ENCODE measurements at regions not wholly inside any gene's neighbourhood (a gene's known extent, or its start where the extent isn't known, plus 50 kb on each side); places are given as distances from the start of the nearest gene placed in this dataset.

DNA sequence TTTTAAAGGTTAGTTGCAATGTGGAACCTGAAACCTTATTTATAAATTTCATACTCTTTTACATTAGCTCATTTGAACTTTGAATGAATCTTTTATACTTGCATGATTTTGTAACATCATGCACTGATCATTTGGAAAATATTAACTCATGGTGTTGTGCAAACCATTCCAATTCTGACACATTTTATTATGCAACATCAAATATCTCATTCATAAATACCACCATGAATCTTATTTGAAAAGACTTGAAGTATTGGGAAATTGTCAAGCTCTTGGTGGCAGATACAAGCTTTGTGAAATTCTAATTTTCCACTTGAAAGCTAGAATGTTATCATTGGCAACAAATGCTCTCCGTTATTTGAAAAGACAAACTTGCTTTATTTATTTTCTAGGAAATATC lies 379.9 kb upstream of the PCDH20 start:
- H3K36me3 Mint-ChIP-seq (ENCODE audit: unreplicated experiment), result no peaks in the 10 kb centered on the region
- no peak overlapping the region for H3K27ac Mint-ChIP-seq (ENCODE audit: unreplicated experiment)
- no peak overlapping the region for H3K4me3 Mint-ChIP-seq (ENCODE audit: unreplicated experiment)
- H3K27me3 Mint-ChIP-seq (ENCODE audit: unreplicated experiment), result peaks cover 5% of the 10 kb centered on the region
- no peaks in the 10 kb centered on the region for H3K4me1 Mint-ChIP-seq (ENCODE audit: unreplicated experiment)
- TF ChIP-seq, protein P1, sequence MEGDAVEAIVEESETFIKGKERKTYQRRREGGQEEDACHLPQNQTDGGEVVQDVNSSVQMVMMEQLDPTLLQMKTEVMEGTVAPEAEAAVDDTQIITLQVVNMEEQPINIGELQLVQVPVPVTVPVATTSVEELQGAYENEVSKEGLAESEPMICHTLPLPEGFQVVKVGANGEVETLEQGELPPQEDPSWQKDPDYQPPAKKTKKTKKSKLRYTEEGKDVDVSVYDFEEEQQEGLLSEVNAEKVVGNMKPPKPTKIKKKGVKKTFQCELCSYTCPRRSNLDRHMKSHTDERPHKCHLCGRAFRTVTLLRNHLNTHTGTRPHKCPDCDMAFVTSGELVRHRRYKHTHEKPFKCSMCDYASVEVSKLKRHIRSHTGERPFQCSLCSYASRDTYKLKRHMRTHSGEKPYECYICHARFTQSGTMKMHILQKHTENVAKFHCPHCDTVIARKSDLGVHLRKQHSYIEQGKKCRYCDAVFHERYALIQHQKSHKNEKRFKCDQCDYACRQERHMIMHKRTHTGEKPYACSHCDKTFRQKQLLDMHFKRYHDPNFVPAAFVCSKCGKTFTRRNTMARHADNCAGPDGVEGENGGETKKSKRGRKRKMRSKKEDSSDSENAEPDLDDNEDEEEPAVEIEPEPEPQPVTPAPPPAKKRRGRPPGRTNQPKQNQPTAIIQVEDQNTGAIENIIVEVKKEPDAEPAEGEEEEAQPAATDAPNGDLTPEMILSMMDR (IDR thresholded peaks at IDR 0.05), result no peak
- H3K9me3 Mint-ChIP-seq (ENCODE audit: unreplicated experiment), result no peaks in the 10 kb centered on the region
- no peak for DNase-seq (ENCODE audit: extremely low spot score, unreplicated experiment)

DNA sequence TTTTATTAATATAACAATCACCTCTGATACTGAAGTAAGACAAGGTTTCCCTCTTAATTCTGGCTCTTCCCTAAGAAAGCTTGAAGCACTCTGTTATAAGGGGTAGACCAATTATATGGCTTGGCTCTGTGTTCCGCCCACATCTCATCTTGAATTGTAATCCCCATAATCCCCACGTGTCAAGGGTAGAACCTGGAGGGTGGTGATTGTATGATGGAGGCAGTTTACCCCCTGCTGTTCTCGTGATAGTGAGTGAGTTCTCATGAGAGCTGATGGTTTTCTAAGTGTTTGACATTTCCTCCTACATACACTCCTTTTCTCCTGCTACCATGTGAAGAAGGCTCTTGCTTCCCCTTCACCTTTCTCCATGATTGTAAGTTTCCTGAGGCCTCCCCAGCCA lies 363.8 kb upstream of the PCDH20 start:
- H3K4me3 Mint-ChIP-seq (ENCODE audit: unreplicated experiment), result no peak overlapping the region
- TF ChIP-seq, protein P1 (IDR thresholded peaks at IDR 0.05), result no peak

DNA sequence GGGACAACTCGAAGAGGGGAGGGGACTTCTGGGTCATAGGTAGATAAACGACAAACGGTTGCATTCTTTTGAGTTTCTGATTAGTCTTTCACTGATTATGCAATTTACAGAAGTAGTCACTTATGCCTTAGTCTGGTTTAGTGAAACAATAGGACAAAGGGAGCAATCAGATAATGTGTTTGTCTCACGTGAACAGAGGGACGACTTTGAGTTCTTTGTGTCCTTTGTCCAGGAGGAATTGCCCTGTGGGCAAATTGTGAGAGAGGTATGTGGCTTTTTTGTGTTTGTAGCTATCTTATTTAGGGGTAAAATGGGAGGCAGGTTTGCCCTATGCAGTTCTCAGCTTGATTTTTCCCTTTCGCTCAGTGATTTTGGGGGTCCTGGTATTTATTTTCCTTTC lies 362.9 kb upstream of the PCDH20 start:
- Mint-ChIP-seq H3K27ac (ENCODE audit: unreplicated experiment) (no peak overlapping the region), H3K27me3 (ENCODE audit: unreplicated experiment) (peaks cover 3% of the 10 kb centered on the region), H3K4me3 (ENCODE audit: unreplicated experiment) (no peak overlapping the region), H3K9me3 (ENCODE audit: unreplicated experiment) (no peaks in the 10 kb centered on the region), H3K4me1 (ENCODE audit: unreplicated experiment) (no peaks in the 10 kb centered on the region), H3K36me3 (ENCODE audit: unreplicated experiment) (no peaks in the 10 kb centered on the region)
- TF ChIP-seq, protein P1 (IDR thresholded peaks at IDR 0.05), result no peak
- DNase-seq (ENCODE audit: extremely low spot score, unreplicated experiment), result no peak

More for the DNA sequence above, 363.8 kb upstream of the PCDH20 start:
- no peaks in the 10 kb centered on the region for H3K36me3 Mint-ChIP-seq (ENCODE audit: unreplicated experiment)
- H3K9me3 Mint-ChIP-seq (ENCODE audit: unreplicated experiment), result no peaks in the 10 kb centered on the region
- no peak overlapping the region for H3K27ac Mint-ChIP-seq (ENCODE audit: unreplicated experiment)
- no peak for DNase-seq (ENCODE audit: extremely low spot score, unreplicated experiment)
- no peaks in the 10 kb centered on the region for H3K4me1 Mint-ChIP-seq (ENCODE audit: unreplicated experiment)
- H3K27me3 Mint-ChIP-seq (ENCODE audit: unreplicated experiment), result peaks cover 3% of the 10 kb centered on the region

DNA sequence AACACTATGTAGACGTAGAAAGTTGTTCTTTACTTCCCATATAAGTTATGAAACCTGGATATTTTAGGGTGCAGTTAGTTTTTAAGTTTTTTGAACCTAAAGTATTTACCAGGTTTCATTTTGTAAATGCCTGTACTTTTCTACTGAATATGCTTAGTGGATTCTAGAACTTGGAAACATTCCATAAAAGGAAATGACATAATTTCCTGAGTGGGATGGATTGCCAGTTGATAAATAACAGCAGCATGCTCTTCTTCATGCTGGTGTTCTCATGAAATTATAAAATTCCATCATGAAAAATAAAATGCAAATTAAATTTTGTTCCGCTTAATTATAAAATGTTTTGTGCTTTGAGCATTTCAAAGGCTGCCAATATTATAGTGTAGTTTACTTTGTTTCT lies 362.2 kb upstream of the PCDH20 start:
- Mint-ChIP-seq H3K4me1 (ENCODE audit: unreplicated experiment) (no peaks in the 10 kb centered on the region), H3K4me3 (ENCODE audit: unreplicated experiment) (no peak overlapping the region), H3K9me3 (ENCODE audit: unreplicated experiment) (no peaks in the 10 kb centered on the region), H3K36me3 (ENCODE audit: unreplicated experiment) (no peaks in the 10 kb centered on the region), H3K27me3 (ENCODE audit: unreplicated experiment) (peaks cover 3% of the 10 kb centered on the region), H3K27ac (ENCODE audit: unreplicated experiment) (no peak overlapping the region)
- DNase-seq (ENCODE audit: extremely low spot score, unreplicated experiment), result no peak
- TF ChIP-seq, protein P1 (IDR thresholded peaks at IDR 0.05), result no peak

DNA sequence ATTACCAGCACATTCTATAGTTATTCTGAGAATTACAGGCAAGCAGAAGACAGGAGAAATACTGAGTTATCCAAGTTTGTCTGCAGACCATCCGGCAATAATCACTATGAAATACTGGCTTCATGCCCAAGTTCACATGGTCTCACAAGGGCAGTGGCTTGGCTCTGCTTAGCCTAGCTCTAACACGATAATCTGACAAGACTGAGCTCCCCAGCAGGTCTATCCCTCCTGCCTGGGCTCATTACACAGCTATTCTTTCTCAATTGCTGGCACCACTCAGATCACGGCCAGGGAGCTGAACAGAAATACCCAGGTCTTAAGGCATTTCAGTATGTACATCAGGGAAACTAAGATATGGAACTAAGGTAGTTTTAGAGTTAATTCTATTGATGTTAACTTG lies 361.6 kb upstream of the PCDH20 start:
- H3K27ac Mint-ChIP-seq (ENCODE audit: unreplicated experiment), result no peak overlapping the region
- H3K4me3 Mint-ChIP-seq (ENCODE audit: unreplicated experiment), result no peak overlapping the region
- H3K4me1 Mint-ChIP-seq (ENCODE audit: unreplicated experiment), result no peaks in the 10 kb centered on the region
- DNase-seq (ENCODE audit: extremely low spot score, unreplicated experiment), result no peak
- TF ChIP-seq, protein P1 (IDR thresholded peaks at IDR 0.05), result no peak
- no peaks in the 10 kb centered on the region for H3K36me3 Mint-ChIP-seq (ENCODE audit: unreplicated experiment)
- no peaks in the 10 kb centered on the region for H3K9me3 Mint-ChIP-seq (ENCODE audit: unreplicated experiment)
- peaks cover 3% of the 10 kb centered on the region for H3K27me3 Mint-ChIP-seq (ENCODE audit: unreplicated experiment)
